GM19240 (cell line): ENCODE measurements at regions not wholly inside any gene's neighbourhood (a gene's known extent, or its start where the extent isn't known, plus 50 kb on each side); places are given as distances from the start of the nearest gene placed in this dataset.

Experiments
- DNase-seq: peaks from one replicate; pipeline ENCODE4 v3.0.0; 2011; ENCODE audit warnings: low spot score; ENCODE audit not compliant: insufficient read length

DNA sequence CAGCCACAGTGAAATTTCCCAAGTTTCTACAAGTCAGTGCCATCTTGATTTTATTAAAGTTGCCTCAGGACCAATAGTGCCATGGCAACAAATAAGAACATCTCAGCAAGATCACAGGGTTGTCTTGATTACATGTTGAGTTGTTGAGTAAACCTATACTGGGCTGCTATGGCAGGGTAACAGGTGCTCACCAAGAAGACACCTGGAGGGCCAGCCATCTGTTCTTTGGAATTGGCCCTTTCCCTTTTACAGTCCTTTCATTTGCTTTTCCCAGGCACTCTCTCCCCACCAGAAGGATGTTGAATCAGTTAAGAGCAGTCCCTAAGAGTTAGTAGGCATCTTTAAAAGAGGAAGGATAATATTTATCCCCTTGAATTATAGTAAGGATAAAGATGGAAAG, 582.0 kb downstream of the TNS3 start:
- no peak for DNase-seq

DNA sequence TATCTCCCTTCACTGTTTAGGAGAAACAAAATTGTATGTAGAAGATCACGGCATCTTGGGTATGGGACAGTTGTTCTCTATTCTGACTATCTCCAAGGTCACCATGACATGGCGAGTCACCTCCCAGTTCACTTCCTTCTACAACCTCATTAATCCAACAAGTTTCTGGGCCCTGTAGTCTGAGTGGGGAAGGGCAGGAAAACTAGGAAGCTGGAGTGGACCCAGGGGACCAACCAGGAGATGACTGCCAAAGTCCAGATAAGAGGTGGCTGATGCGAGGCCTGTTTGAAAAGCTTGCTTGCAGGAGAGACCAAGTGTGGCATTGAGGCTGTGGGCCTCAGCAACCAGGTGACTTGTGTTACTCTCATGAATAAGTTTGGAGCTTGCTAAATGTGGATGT, 584.9 kb downstream of the TNS3 start:
- no peak for DNase-seq

DNA sequence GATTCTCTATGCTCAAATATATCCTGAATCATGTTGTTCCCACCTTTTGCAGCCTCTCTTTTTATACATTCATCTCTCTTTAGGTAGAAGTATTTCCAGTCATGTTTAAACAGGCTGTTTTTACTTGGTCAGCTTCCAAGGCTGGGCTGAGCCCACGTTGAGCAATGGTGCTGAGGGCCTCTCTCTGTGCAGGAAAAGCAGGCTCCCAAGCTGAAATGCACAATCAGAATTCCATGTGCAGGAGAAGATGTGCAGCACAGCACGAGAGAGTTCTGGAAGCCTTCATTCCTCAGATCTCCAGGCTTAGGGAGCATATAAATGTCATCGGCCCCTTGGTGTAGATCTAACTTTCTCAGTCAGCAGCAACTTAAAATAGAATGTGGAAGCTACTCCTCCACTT, 588.5 kb downstream of the TNS3 start:
- DNase-seq: no peak

DNA sequence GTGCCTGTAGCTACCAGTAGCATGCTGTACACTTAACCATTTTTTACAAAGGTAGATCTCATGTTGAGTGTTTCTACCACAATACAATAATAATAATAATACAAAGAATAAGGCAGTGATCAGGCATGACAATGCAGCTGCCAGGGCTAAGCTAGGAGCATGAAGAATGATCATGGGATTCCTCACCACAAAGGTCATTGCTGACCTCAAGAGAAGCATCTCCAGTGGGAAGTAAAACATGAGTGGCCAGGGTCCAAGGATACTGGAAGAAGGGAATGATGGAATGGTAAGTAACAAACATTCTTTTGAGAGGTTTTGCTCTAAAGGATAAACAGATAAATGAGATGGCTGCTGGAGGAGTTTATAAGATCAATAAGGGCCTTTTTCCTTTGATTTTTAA, 591.1 kb downstream of the TNS3 start:
- DNase-seq: no peak

DNA sequence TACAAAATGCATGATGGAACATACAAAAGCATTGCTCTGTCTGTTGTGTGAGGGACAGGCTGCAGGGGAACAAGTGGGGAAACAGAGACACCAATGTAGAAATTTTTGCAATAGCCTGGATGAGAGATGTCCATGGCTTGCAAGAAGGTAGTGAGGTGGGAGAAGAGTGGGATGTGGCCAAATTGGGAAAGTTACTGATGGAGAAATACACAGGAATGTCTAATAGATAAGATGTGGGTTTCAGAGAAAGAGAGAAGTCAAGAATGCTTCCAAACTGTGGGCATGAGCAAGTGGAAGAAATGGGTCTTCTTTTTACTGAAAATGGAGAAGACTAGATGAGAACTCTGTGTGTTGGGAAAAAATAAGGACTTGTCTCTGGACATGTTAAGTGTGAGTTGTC, 592.7 kb downstream of the TNS3 start:
- no peak for DNase-seq

DNA sequence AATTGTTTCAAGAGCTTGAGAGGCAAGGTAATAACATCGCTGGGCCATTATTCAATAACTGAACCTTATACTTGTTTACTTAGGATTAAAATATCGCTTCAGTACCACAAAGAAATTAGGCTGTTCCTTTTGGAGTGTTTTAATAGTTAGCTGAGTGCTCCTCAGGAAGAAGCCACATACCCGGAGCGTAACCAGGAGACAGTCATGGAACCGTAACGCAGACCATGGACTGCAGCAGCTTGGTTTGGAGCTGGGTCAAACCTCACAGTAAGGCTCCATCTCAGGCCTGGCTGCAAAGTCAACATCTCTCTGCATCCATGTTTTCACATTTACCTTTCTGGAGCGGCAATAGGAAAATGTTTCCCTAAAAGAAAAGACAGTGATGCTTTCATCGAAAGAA, 599.0 kb downstream of the TNS3 start:
- no peak for DNase-seq

DNA sequence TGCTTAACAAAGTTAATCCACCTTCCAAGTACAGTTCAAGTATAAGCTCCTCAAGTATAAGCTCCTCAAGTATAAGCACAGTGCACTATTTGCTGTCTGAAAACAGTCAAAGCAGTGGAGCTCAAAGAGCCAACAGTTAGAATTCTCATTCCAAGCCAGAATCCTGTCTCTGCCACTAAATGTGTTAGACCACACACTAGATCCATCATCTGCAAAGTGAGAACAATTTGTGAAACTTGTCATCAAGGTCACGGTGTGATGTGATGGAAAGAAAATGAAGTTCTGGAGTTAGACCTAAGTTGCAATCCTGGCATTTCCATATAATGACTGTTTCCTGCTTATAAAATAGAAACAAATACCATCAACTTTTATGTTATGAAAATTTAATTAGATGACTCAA, 602.5 kb downstream of the TNS3 start:
- DNase-seq: no peak

DNA sequence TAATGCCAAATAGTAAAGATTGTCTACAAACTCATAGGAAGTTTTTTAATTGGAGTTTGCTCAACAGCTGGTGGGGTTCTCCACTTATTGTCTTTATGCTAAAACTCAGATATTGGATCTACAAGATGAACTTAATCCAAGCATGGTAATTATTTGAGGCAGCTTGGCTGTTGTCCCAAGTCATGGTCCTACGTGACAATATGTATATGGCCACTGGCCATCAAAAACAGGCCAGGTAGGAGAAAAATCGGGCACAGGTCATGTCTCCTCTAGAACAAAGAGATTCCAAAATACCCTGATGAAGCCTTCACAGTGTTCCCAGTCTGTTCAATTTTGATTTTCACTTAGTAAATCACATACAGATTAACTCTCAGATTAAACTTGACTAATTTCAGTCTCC, 606.4 kb downstream of the TNS3 start:
- DNase-seq: no peak

DNA sequence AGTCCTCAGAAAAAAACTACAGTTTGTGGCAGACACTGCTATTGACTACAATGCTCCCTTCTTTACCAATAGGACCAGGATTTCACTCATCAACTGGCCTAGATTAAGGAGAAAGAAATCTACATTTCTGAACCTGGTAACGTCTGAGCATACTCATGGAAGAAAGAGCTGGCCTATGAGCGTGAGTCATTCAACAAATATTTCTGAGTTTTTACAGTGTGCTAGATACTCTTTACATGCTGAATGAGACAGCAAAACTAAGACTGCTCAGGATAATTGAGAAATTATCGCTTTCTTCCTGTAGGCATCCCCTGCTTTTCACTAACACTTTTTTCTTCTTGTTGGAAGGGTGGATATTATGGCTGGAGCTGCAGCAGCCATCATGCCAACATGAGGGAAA, 609.7 kb downstream of the TNS3 start:
- no peak for DNase-seq

DNA sequence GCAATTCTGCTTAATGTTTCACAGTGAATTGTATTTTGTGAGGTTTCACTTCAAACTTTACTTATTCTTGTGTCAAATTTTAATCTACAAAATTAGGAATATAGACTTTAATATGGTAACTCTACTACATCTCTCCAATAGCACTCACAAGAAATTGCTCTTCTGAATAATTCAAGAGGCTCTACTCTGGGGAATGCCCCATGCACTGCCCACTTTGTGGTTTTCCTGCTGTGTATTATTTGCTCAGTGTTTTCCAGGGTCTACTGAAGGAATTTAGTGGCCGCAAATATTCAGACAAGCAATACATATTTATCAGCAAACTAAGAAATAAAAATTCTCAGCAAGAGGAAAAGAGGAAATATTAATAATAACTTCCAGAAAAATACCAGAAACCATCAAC, 611.4 kb downstream of the TNS3 start:
- DNase-seq: no peak

DNA sequence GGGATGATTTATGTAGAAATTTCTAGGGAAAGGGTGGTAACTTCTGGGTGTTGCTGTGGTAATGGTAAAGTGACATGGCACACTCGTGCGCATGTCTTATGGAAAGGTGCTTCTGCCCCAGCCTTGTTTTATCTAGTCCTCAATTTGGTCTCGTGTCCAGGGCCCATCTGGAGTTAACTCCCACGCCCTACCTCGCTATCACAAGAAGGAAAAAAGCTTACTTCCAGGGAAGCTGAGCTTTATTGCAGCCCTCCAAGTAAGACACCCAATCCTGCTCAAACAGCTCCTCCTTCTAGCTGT, 611.8 kb downstream of the TNS3 start:
- no peak for DNase-seq

DNA sequence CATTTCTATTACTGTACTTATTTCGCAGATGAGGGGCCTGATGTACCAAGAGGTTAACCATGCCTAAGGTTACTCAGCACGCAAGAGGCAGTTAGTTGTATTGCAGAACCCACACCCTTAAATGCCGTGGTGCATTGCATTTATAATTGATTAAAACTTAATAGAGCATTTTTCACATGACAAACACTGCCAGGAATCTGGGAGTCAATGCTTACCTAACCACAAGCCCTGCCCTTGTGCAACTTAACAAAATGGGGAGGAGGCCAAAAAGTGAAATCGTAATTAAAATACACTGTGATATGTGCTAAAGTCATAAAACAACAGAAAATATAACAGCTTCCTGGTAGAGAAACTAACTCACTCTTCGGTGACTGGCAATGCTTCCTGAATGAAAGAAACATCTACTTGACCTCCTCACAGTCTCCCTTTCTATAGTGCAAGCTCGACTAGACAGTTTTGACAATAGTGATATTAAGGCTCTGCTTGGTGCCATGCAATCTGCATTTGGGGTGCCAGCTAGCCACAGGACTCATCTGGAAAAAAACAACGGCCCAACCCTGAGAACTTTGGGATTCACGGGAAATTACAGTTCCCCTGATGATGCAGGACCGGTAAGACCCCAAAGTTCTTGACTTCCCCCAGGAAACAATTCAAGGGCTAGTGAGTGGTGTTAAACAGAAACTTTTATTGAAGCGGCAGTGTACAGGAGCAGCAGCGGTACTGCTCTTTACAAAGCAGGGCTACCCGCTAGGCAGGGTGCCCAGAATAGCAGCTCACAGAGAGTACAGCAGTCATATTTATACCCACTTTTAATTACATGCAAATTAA, 612.4 kb downstream of the TNS3 start:
- no peak for DNase-seq

DNA sequence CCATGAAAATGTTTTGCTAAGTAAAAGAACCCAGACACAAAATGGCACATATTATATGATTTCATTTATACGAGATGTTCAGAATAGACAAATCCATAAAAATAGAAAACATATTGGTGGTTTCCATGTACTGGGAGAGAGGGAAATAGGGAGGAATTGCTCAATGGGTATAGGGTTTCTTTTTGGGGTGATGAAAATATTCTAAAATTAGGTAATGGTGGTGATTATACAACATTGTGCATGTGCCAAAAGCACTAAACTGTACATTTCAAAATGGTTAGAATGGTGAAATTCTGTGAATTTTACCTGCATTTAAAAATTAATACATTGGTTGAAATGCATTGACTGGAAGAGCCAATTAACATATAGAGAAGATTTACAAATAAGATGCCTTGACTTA, 613.9 kb downstream of the TNS3 start:
- no peak for DNase-seq

DNA sequence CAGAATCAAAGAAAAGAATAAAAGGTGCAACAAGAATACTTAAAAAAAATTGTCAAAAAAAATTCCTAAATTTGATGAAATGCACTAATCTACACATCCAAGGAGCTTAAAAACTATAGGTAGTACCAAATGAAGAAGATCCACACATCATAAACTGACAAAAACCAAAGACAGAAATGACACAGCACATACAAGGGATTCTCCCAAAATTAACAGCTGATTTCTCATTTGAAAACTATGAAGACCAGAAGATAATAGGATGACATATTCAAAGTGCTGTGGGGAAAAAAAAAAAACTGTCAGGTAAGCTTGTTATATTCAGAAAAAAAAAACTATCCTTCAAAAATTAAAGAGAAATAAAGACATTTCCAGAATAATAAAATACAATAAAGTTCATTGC, 618.2 kb downstream of the TNS3 start:
- DNase-seq: no peak

DNA sequence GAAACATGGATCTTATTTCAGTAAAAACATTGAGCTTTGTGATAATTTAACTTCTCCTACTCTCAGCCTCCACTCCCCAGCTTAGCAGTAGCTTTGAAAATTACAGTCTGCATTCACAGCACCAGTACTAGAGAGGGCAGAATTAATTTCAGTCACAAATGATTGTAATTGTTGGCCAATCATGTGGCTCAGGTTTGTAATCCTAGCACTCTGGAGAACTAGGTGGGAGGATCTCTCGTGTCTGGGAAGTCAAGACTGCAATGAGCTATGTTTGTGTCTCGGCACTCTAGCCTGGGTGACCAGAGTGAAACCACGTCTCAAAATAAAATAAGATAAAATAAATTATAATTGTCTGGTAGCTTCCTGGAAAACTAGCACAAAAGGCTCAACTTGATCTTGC, 620.9 kb downstream of the TNS3 start:
- DNase-seq: no peak

DNA sequence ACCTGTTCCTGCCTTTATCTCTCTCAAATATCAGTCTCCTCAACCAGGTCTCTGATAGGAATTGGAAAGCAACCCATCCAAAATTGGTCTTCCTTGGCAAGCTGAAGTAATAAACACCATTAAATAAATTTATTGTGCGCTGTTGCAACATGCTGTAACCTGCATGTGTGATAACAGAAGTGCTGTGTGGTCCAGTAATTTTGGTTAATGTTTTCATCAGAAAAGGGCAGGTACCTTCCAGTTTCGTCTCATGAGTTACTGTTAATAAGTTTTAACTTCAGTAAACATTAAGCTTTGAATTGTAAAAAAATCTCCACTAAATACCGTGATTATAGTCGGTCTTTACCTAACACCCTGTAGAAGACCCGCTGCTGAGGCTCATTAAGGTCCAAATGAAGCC, 624.7 kb downstream of the TNS3 start:
- DNase-seq: no peak

DNA sequence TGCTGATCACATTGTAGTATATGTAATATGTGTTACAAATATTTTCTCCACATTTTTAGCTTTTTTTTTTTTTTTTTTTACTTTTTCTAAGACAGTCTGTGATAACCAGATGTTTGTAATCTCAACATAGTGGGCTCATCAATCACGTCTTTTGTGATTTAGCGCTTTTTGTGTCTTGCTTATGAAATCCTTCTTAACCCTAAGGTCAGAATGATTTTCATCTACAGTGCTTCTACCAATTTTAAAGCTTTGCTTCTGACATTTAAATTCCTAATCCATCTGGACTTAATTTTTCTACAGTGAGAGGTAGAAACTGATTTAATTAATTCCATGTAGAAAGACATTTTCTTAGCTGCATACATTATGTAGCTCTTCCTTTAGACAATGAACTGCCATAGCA, 626.4 kb downstream of the TNS3 start:
- no peak for DNase-seq

DNA sequence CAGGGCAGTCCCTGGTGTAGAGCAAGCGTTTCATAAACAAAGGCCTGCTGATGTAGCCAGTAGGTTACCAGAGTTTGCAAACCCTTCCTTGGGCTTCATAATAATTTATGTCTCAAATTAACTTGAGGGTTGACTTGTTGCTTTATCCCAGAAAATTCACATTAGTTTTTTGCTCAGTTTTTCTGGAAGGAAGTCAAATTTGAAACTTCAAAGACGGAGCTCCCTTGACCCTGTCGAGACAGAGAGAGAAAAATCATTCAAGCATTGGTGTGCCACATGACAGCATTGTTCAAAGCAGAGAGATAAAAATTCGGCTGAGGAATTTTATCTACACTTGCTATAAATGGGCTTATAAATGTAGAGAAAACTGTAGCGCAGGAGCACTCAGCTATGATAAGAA, 627.7 kb downstream of the TNS3 start:
- DNase-seq: no peak

DNA sequence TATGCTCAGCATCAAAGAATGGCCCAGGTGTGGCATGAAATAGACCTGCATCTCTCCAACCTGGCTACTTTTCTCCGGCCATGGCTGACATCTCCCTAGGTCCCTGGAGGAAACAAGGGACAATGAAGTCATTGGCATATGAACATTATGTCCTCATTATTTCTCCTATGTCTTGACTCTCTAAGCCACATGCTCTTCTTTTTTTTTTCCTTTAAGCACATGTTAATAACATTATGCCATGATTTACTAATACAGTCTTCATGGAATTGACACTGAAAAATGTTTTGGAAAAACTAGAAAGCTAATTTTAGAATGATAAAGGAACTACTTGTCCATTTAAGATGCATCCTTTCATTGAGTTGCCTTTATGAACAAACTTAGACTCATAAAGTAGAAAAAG, 628.9 kb downstream of the TNS3 start:
- no peak for DNase-seq

DNA sequence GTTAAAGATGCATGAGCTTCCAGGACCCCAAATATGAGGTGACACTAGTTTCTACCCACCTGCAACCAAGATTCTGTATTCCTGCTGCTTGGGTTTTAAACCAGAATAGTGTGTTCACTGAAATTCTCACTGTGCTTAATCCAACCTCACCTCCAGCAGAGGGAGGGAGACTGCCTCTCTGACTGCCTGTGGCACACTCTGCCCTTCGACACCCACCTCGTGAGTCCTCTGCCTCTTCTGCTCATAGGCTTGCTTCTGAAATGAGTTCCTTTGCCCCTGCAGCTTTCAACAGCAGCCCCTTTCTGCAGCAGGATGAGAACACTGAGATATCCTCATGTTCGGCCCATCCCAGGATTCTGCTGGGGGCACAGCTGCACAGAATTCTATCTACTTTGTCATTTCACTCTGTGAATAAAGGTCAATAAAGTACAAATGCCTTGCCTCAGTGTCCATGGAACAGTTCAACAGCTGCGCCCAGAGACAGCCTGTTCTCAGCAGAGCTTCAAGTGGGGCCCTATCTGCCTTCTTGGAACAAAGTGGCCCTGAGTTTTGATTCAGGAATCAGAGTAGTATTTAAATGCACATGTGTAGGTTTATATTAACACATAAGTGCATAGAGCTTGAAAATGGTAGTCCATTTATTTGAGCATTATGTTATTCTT, 632.5 kb downstream of the TNS3 start:
- no peak for DNase-seq

DNA sequence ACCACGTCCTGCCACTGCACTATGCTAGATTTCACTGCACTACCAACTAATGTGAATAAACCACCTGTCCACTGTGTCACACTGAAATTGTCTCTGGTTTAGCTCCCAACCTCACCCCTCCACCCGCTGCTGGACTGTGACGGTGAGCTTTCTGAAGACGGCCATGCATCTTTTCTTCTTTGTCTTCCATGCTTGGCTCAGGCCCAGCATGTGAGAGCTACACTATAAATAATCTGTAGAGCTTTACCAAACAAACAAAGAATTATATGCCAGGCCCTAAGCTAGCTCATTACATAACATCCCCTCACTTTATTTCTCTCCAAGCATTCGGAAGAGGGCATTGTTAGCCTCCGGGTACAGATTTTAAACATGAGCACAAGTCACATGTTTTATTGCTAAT, 633.2 kb downstream of the TNS3 start:
- DNase-seq: no peak

DNA sequence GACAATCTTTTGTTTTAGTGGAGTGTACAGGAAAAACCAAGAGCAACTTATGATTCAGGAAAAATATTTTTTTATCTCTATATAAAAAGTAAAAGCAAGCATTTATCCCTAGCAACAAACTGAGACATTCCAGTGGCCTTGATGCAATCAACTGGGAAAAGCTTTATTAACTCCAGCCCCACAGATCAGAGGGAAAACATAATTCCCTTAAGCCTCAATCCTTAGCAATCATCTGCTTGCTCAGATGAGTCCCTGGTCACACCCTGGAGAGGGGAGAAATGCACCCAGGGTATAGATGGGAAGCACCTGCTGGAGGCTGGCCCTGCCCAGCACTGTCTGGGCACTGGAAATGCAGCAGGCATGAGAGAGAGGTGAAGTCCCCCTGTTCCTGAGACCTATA, 636.6 kb downstream of the TNS3 start:
- DNase-seq: no peak

DNA sequence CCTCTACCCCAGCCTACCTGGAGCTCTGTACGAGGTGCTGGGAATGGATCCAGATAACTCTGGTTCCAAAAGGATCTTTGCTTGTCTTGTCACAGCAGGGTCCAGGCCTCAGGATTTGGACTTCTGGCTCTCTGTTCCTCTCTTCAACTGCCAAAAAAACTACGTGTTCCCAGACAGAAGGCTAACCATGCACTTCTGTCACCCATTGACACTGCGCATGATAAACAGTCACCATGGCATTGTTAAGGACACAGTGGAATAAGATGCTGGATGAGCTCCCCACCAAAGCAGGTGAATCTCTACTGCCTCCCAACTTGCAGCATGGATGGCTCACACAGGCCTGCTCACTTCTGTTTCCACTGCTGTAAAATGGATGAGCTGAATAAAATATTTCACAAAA, 637.9 kb downstream of the TNS3 start:
- DNase-seq: no peak

DNA sequence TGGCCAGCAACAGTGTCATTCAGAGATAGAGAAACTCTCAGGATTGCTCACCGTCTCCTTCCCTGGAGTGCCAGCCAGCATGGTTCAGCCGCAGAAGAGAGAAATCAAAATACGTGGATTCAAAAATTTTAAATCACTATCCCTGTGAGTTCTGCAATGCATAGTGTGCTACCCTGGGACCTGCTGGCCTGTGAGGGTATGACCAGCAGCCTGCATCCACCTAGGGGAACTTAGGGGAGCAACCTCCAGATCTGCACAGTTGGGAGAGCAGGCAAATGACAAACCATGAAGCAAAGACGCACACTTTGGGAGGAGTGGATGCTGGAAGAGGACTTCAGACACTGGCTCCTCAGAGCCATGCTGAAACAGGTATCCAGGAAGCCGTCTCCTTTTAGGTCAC, 639.3 kb downstream of the TNS3 start:
- no peak for DNase-seq
